Liver (tissue), 8 donors: ENCODE measurements at regions not wholly inside any gene's neighbourhood (a gene's known extent, or its start where the extent isn't known, plus 50 kb on each side); places are given as distances from the start of the nearest gene placed in this dataset.

Experiments used
- DNase-seq: peaks from one replicate; pipeline ENCODE4 v3.0.0-alpha.2; 2017; ENCODE audit warnings: low spot score
- H3K27ac ChIP-seq, 2 donors: one replicate each; pipeline ENCODE4 v1.7.0; 2013; ENCODE audit warnings: inconsistent platforms in 2 of 2, low read length in 2 of 2, control low read depth in 1 of 2, low read depth in 1 of 2, mild to moderate bottlenecking in 1 of 2
- H3K27me3 ChIP-seq, 4 donors: one replicate each; pipeline versions ENCODE4 v1.6.1 to v1.7.0; 2013; ENCODE audit warnings: low read length in 3 of 4, inconsistent platforms in 1 of 4, mild to moderate bottlenecking in 1 of 4, moderate library complexity in 1 of 4; ENCODE audit not compliant: control insufficient read depth in 4 of 4, insufficient read depth in 4 of 4
- H3K36me3 ChIP-seq, 4 donors: one replicate each; pipeline versions ENCODE4 v1.6.1 to v1.7.0; 2013; ENCODE audit warnings: low read length in 3 of 4, mild to moderate bottlenecking in 3 of 4, low read depth in 1 of 4, moderate library complexity in 1 of 4; ENCODE audit not compliant: control insufficient read depth in 4 of 4, insufficient read depth in 3 of 4
- H3K4me1 ChIP-seq, 4 donors: one replicate each; pipeline versions ENCODE4 v1.6.1 to v1.7.0; 2013; ENCODE audit warnings: low read length in 3 of 4, mild to moderate bottlenecking in 3 of 4, moderate library complexity in 1 of 4; ENCODE audit not compliant: control insufficient read depth in 4 of 4, insufficient read depth in 4 of 4
- H3K4me3 ChIP-seq, 3 donors: one replicate each; pipeline versions ENCODE4 v1.6.1 to v1.7.0; 2013; ENCODE audit warnings: low read length in 3 of 3, control low read depth in 1 of 3, low read depth in 1 of 3, mild to moderate bottlenecking in 1 of 3
- H3K9ac ChIP-seq, 2 donors: one replicate each; pipeline ENCODE4 v1.7.0; 2013; ENCODE audit warnings: low read length in 2 of 2, mild to moderate bottlenecking in 2 of 2, moderate library complexity in 2 of 2, control low read depth in 1 of 2, low read depth in 1 of 2
- H3K9me3 ChIP-seq, 4 donors: one replicate each; pipeline versions ENCODE4 v1.6.1 to v1.7.0; 2013; ENCODE audit warnings: low read length in 3 of 4; ENCODE audit not compliant: control insufficient read depth in 4 of 4
- EGR1 ChIP-seq, 2 donors: IDR thresholded peaks; 2 replicates each; pipeline ENCODE4 v1.6.1; 2016 to 2018; ENCODE audit warnings: antibody characterized with exemption in 2 of 2, low read depth in 2 of 2
- FOXA2 ChIP-seq: IDR thresholded peaks from 2 replicates; pipeline ENCODE4 v1.6.1; 2016; ENCODE audit warnings: antibody characterized with exemption
- GABPA ChIP-seq, 2 donors: IDR thresholded peaks in 1 of 2; conservative IDR thresholded peaks in 1 of 2; 2 replicates each; pipeline ENCODE4 v1.6.1; 2016; ENCODE audit warnings: antibody characterized with exemption in 2 of 2, mild to moderate bottlenecking in 1 of 2, moderate library complexity in 1 of 2
- HNF4A ChIP-seq, 2 donors: conservative IDR thresholded peaks; 2 replicates each; pipeline ENCODE4 v1.6.1; 2016; ENCODE audit warnings: antibody characterized with exemption in 2 of 2, mild to moderate bottlenecking in 2 of 2
- HNF4G ChIP-seq: IDR thresholded peaks from 2 replicates; pipeline ENCODE4 v1.6.1; 2016; ENCODE audit warnings: antibody characterized with exemption
- JUND ChIP-seq, 2 donors: IDR thresholded peaks; 2 replicates each; pipeline ENCODE4 v1.6.1; 2016; ENCODE audit warnings: antibody characterized with exemption in 2 of 2
- NR2F2 ChIP-seq: IDR thresholded peaks from 2 replicates; pipeline ENCODE4 v1.6.1; 2016; ENCODE audit warnings: antibody characterized with exemption
- RXRA ChIP-seq, 2 donors: IDR thresholded peaks; 2 replicates each; pipeline ENCODE4 v1.6.1; 2017 to 2018; ENCODE audit warnings: antibody characterized with exemption in 2 of 2, mild to moderate bottlenecking in 1 of 2
- SP1 ChIP-seq: IDR thresholded peaks from 2 replicates; pipeline ENCODE4 v1.6.1; 2018; ENCODE audit warnings: antibody characterized with exemption, mild to moderate bottlenecking
- YY1 ChIP-seq: IDR thresholded peaks from 2 replicates; pipeline ENCODE4 v1.6.1; 2016; ENCODE audit warnings: antibody characterized with exemption, mild to moderate bottlenecking
- WGBS: extraction: QIAGEN DNeasy Blood & Tissue Kit; methylation state at CpG from one replicate; pipeline ENCODE4 v1.1.7; 2013; 5-methylcytosine and 5-hydroxymethylcytosine counted together
- TF ChIP-seq, protein P1 (sequence below): IDR thresholded peaks from 2 replicates; pipeline ENCODE4 v1.6.1; 2016; ENCODE audit warnings: antibody characterized with exemption
- TF ChIP-seq, protein P2 (sequence below): IDR thresholded peaks from 2 replicates; pipeline ENCODE4 v1.6.1; 2016; ENCODE audit warnings: antibody characterized with exemption, mild to moderate bottlenecking
- TF ChIP-seq, protein P3 (sequence below): fragments of 150-350 bp; IDR thresholded peaks from 2 replicates; pipeline ENCODE4 v1.5.1; 2017; ENCODE audit warnings: improper control_type of control experiment, low read depth, low read length; ENCODE audit not compliant: missing input control
- TF ChIP-seq, protein P4 (sequence below): IDR thresholded peaks from 2 replicates; pipeline ENCODE4 v1.6.1; 2016; ENCODE audit warnings: antibody characterized with exemption
- donor health status: healthy.
- donor health status: healthy.
- donor health status: healthy.
- donor health status: healthy.
- donor health status: healthy.

DNA sequence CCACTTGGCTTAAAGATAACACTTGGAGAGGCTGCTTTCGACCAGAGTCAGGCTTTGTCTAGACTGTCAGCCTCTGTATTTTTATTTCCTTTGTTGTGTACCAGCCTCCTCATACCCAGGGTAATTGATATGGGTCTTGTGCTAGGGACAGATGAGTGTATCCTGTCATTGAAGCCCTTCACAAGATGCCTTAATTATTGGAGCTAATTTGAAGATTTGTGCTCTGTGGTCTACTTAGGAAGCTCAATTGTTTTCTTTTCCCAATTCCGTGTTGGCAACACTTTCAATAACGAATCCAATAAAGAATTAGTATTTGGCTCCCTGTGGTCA lies 60.5 kb upstream of the DPH6 start:
- Histone ChIP-seq H3K36me3 (no peaks in the 10 kb centered on the region), H3K4me1 (no peaks in the 10 kb centered on the region), H3K4me3 (no peak overlapping the region), H3K9ac (no peak overlapping the region), H3K27me3 (no peaks in the 10 kb centered on the region), H3K27ac (no peak overlapping the region), H3K9me3 (no peaks in the 10 kb centered on the region)
- DNase-seq = no peak
- TF ChIP-seq, protein P1, sequence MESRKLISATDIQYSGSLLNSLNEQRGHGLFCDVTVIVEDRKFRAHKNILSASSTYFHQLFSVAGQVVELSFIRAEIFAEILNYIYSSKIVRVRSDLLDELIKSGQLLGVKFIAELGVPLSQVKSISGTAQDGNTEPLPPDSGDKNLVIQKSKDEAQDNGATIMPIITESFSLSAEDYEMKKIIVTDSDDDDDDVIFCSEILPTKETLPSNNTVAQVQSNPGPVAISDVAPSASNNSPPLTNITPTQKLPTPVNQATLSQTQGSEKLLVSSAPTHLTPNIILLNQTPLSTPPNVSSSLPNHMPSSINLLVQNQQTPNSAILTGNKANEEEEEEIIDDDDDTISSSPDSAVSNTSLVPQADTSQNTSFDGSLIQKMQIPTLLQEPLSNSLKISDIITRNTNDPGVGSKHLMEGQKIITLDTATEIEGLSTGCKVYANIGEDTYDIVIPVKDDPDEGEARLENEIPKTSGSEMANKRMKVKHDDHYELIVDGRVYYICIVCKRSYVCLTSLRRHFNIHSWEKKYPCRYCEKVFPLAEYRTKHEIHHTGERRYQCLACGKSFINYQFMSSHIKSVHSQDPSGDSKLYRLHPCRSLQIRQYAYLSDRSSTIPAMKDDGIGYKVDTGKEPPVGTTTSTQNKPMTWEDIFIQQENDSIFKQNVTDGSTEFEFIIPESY = no peak
- TF ChIP-seq FOXA2 (no peak), HNF4A (conservative IDR thresholded peaks at IDR 0.05) (no peak), JUND (IDR thresholded peaks at IDR 0.05) (no peak), SP1 (no peak), NR2F2 (no peak)
- TF ChIP-seq, protein P2, sequence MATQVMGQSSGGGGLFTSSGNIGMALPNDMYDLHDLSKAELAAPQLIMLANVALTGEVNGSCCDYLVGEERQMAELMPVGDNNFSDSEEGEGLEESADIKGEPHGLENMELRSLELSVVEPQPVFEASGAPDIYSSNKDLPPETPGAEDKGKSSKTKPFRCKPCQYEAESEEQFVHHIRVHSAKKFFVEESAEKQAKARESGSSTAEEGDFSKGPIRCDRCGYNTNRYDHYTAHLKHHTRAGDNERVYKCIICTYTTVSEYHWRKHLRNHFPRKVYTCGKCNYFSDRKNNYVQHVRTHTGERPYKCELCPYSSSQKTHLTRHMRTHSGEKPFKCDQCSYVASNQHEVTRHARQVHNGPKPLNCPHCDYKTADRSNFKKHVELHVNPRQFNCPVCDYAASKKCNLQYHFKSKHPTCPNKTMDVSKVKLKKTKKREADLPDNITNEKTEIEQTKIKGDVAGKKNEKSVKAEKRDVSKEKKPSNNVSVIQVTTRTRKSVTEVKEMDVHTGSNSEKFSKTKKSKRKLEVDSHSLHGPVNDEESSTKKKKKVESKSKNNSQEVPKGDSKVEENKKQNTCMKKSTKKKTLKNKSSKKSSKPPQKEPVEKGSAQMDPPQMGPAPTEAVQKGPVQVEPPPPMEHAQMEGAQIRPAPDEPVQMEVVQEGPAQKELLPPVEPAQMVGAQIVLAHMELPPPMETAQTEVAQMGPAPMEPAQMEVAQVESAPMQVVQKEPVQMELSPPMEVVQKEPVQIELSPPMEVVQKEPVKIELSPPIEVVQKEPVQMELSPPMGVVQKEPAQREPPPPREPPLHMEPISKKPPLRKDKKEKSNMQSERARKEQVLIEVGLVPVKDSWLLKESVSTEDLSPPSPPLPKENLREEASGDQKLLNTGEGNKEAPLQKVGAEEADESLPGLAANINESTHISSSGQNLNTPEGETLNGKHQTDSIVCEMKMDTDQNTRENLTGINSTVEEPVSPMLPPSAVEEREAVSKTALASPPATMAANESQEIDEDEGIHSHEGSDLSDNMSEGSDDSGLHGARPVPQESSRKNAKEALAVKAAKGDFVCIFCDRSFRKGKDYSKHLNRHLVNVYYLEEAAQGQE = no peak
- TF ChIP-seq, protein P3, sequence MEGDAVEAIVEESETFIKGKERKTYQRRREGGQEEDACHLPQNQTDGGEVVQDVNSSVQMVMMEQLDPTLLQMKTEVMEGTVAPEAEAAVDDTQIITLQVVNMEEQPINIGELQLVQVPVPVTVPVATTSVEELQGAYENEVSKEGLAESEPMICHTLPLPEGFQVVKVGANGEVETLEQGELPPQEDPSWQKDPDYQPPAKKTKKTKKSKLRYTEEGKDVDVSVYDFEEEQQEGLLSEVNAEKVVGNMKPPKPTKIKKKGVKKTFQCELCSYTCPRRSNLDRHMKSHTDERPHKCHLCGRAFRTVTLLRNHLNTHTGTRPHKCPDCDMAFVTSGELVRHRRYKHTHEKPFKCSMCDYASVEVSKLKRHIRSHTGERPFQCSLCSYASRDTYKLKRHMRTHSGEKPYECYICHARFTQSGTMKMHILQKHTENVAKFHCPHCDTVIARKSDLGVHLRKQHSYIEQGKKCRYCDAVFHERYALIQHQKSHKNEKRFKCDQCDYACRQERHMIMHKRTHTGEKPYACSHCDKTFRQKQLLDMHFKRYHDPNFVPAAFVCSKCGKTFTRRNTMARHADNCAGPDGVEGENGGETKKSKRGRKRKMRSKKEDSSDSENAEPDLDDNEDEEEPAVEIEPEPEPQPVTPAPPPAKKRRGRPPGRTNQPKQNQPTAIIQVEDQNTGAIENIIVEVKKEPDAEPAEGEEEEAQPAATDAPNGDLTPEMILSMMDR = no peak
- WGBS = 84% methylated on average over 3 of the region's 3 CpGs

DNA sequence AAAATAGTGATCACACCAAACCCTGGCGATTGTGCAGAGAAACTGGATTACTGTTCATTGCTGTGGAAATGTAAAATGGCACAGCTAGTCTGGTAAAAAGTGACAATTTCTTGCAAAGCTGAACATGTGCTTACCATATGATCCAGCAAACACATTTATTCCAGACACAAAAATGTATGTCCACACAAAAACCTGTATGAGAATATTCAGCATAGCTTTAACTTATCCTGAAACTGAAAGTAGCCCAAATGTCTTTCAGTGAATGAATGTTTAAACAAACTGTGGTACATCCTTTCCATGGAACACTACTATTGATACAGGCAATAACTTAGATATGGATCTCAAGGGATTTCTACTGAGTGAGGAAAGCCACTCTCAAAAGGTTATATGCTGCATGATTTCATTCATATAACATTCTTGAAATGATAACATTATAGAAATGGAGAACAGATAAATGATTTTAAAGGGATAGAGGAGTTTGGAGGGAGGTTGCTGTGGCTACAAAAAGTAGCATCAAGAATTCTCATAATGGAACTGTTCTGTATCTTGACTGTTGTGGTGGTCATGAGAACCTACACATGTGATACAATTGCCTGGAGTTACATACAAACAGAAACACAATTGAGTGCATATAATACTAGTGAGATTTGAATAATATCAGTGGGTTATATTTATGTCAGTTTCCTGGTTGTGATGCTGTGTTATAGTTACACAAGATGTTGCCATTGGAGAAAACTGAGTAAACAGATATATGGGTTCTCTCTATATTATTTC lies 70.7 kb upstream of the DPH6 start:
- TF ChIP-seq HNF4G (no peak), HNF4A (conservative IDR thresholded peaks at IDR 0.05) (no peak), EGR1 (IDR thresholded peaks at IDR 0.05; ENCODE audit: low read depth in 2 of 2) (no peak), RXRA (IDR thresholded peaks at IDR 0.05) (no peak), JUND (IDR thresholded peaks at IDR 0.05) (no peak), YY1 (no peak), GABPA (IDR thresholded peaks at IDR 0.05 in 1 of 2, conservative IDR thresholded peaks at IDR 0.05 in 1 of 2) (no peak)
- TF ChIP-seq, protein P4, sequence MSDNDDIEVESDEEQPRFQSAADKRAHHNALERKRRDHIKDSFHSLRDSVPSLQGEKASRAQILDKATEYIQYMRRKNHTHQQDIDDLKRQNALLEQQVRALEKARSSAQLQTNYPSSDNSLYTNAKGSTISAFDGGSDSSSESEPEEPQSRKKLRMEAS = no peak
- TF ChIP-seq, protein P1 = no peak
- DNase-seq = no peak
- peaks cover 0 to 3% (median 0%) of the 10 kb centered on the region in 4 donors for H3K4me1 ChIP-seq
- no peaks in the 10 kb centered on the region for H3K36me3 ChIP-seq
- H3K27me3 ChIP-seq = no peaks in the 10 kb centered on the region
- no peak overlapping the region for H3K27ac ChIP-seq
- 92% methylated on average over 1 of the region's 1 CpG for WGBS
- no peaks in the 10 kb centered on the region for H3K9me3 ChIP-seq
- H3K9ac ChIP-seq = no peak overlapping the region
- H3K4me3 ChIP-seq = no peak overlapping the region
